OCI-LY3 (cell line): ENCODE measurements at regions not wholly inside any gene's neighbourhood (a gene's known extent, or its start where the extent isn't known, plus 50 kb on each side); places are given as distances from the start of the nearest gene placed in this dataset.

Experiments
- EZH2phosphoT487 ChIP-seq: fragments of 200-600 bp; shearing (Covaris generic); IDR thresholded peaks from 2 replicates; pipeline ENCODE4 v1.6.1; 2018; ENCODE audit warnings: antibody characterized with exemption, mixed run types, low read depth
- TF ChIP-seq, protein P1 (sequence below): fragments of 200-600, 300-600 bp; sonication (generic); IDR thresholded peaks from 2 replicates; pipeline ENCODE4 v1.5.1; 2014; ENCODE audit warnings: antibody characterized with exemption, low read length, low read depth

DNA sequence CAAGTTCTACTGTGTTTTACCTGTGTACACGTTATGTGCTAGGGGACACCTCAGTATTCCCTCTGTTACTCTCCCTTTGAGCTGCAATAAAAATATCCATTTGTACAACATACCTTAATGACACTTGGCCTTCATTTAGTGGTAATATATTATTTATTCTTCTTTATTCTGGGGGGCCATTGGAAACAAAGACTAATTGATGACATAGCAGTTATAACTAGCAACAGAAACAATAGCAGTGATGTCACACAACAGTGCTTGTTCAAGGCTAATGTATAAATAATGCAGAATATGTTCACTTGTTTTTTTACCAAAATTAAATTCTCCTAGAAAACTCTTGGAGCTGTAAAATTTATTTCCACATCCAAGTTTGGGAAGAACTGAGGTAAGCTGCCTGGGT lies 92.2 kb upstream of the FAM83B start:
- TF ChIP-seq, protein P1, sequence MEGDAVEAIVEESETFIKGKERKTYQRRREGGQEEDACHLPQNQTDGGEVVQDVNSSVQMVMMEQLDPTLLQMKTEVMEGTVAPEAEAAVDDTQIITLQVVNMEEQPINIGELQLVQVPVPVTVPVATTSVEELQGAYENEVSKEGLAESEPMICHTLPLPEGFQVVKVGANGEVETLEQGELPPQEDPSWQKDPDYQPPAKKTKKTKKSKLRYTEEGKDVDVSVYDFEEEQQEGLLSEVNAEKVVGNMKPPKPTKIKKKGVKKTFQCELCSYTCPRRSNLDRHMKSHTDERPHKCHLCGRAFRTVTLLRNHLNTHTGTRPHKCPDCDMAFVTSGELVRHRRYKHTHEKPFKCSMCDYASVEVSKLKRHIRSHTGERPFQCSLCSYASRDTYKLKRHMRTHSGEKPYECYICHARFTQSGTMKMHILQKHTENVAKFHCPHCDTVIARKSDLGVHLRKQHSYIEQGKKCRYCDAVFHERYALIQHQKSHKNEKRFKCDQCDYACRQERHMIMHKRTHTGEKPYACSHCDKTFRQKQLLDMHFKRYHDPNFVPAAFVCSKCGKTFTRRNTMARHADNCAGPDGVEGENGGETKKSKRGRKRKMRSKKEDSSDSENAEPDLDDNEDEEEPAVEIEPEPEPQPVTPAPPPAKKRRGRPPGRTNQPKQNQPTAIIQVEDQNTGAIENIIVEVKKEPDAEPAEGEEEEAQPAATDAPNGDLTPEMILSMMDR: no peak
- no peak for TF ChIP-seq EZH2phosphoT487
